HEK293T (cell line): ENCODE measurements at regions not wholly inside any gene's neighbourhood (a gene's known extent, or its start where the extent isn't known, plus 50 kb on each side); places are given as distances from the start of the nearest gene placed in this dataset.

Experiments
- BHLHE40 ChIP-seq: fragments of 450-650 bp; IDR thresholded peaks from 2 replicates; pipeline ENCODE4 v1.6.1; 2016; ENCODE audit warnings: mild to moderate bottlenecking, moderate library complexity, borderline replicate concordance
- FOXA1 ChIP-seq: fragments of 450-650 bp; IDR thresholded peaks from 2 replicates; pipeline ENCODE4 v1.6.1; 2016; ENCODE audit warnings: mild to moderate bottlenecking
- FOXK2 ChIP-seq: fragments of 450-650 bp; IDR thresholded peaks from 2 replicates; pipeline ENCODE4 v1.6.1; 2016; ENCODE audit warnings: mild to moderate bottlenecking
- FOXM1 ChIP-seq: fragments of 450-650 bp; IDR thresholded peaks from 2 replicates; pipeline ENCODE4 v1.6.1; 2017; ENCODE audit warnings: mild to moderate bottlenecking, borderline replicate concordance
- HDGF ChIP-seq: fragments of 450-650 bp; IDR thresholded peaks from 2 replicates; pipeline ENCODE4 v1.6.1; 2017; ENCODE audit warnings: antibody characterized with exemption, borderline replicate concordance
- LEF1 ChIP-seq: fragments of 450-650 bp; IDR thresholded peaks from 2 replicates; pipeline ENCODE4 v1.6.1; 2017; ENCODE audit warnings: mild to moderate bottlenecking, borderline replicate concordance
- PKNOX1 ChIP-seq: fragments of 450-650 bp; IDR thresholded peaks from 2 replicates; pipeline ENCODE4 v1.6.1; 2016
- SP1 ChIP-seq: fragments of 450-650 bp; IDR thresholded peaks from 2 replicates; pipeline ENCODE4 v1.6.1; 2017
- SUZ12 ChIP-seq: fragments of 450-650 bp; IDR thresholded peaks from 2 replicates; pipeline ENCODE4 v1.6.1; 2016; ENCODE audit warnings: mild to moderate bottlenecking
- TARDBP ChIP-seq: fragments of 450-650 bp; IDR thresholded peaks from 2 replicates; pipeline ENCODE4 v1.6.1; 2016
- ZNF384 ChIP-seq: fragments of 450-650 bp; IDR thresholded peaks from 2 replicates; pipeline ENCODE4 v1.6.1; 2016

- TF ChIP-seq FOXA1: no peak
- no peak for TF ChIP-seq PKNOX1
- no peak for TF ChIP-seq SP1
- TF ChIP-seq FOXK2: no peak
- no peak for TF ChIP-seq SUZ12
- TF ChIP-seq BHLHE40: no peak
- TF ChIP-seq HDGF: no peak
- TF ChIP-seq ZNF384: no peak
- TF ChIP-seq FOXM1: no peak
- TF ChIP-seq TARDBP: no peak
- TF ChIP-seq LEF1: no peak
Observed at GRCh38 chr1:2935751-2936390, 85.4 kb upstream of the ACTRT2 start.
